OCI-LY1 (cell line): ENCODE measurements at regions not wholly inside any gene's neighbourhood (a gene's known extent, or its start where the extent isn't known, plus 50 kb on each side); places are given as distances from the start of the nearest gene placed in this dataset.

Experiments
- H2AFZ ChIP-seq: fragments of 200-600 bp; sonication (generic), shearing (Covaris generic); 2 replicates; pipeline ENCODE4 v1.6.0; 2014; ENCODE audit warnings: antibody characterized with exemption, mild to moderate bottlenecking, low read length
- H3F3A ChIP-seq: fragments of 200-600 bp; sonication (generic), shearing (Covaris generic); 2 replicates; pipeline ENCODE4 v1.6.0; 2014; ENCODE audit warnings: mild to moderate bottlenecking, antibody characterized with exemption, low read length, moderate library complexity; ENCODE audit not compliant: insufficient read depth
- H3K27ac ChIP-seq: fragments of 200-600 bp; sonication (generic); 2 replicates; pipeline ENCODE4 v1.5.1; 2014; ENCODE audit warnings: low read length, mixed run types, mild to moderate bottlenecking, low read depth; ENCODE audit not compliant: poor library complexity, severe bottlenecking
- H3K27me3 ChIP-seq: fragments of 200-600 bp; sonication (generic); 2 replicates; pipeline ENCODE4 v1.6.0; 2014; ENCODE audit warnings: antibody characterized with exemption, mild to moderate bottlenecking, low read length, moderate library complexity; ENCODE audit not compliant: insufficient read depth
- H3K36me3 ChIP-seq: fragments of 200-600 bp; sonication (generic); 2 replicates; pipeline ENCODE4 v1.6.1; 2014; ENCODE audit warnings: mild to moderate bottlenecking, antibody characterized with exemption, low read length, moderate library complexity, mixed read lengths; ENCODE audit not compliant: insufficient read depth
- H3K4me1 ChIP-seq: fragments of 200-600 bp; sonication (generic); 2 replicates; pipeline ENCODE4 v1.5.1; 2014; ENCODE audit warnings: mild to moderate bottlenecking, low read length, moderate library complexity; ENCODE audit not compliant: insufficient read depth, severe bottlenecking
- H3K4me2 ChIP-seq: fragments of 200-600 bp; sonication (generic), shearing (Covaris generic); 2 replicates; pipeline ENCODE4 v1.6.1; 2014; ENCODE audit warnings: low read length
- H3K4me3 ChIP-seq: fragments of 200-600 bp; sonication (generic); 2 replicates; pipeline ENCODE4 v1.5.1; 2014; ENCODE audit warnings: low read length, low read depth, mild to moderate bottlenecking, mixed read lengths; ENCODE audit not compliant: poor library complexity, severe bottlenecking
- H3K79me2 ChIP-seq: fragments of 200-600 bp; shearing (Covaris generic); 2 replicates; pipeline ENCODE4 v1.6.1; 2016; ENCODE audit warnings: mixed run types, low read length, mixed read lengths; ENCODE audit not compliant: insufficient read depth
- H3K9ac ChIP-seq: fragments of 200-600 bp; sonication (generic), shearing (Covaris generic); 2 replicates; pipeline ENCODE4 v1.6.1; 2014; ENCODE audit warnings: mild to moderate bottlenecking, low read length, mixed read lengths
- H3K9me2 ChIP-seq: fragments of 200-600 bp; sonication (generic), shearing (Covaris generic); 2 replicates; pipeline ENCODE4 v1.6.1; 2014; ENCODE audit warnings: low read depth, mild to moderate bottlenecking, low read length, mixed read lengths
- H3K9me3 ChIP-seq: fragments of 200-600 bp; shearing (Covaris generic); 2 replicates; pipeline ENCODE4 v1.6.1; 2014; ENCODE audit warnings: low read length, mixed read lengths
- H4K20me1 ChIP-seq: fragments of 200-600 bp; sonication (generic), shearing (Covaris generic); 2 replicates; pipeline ENCODE4 v1.6.0; 2016; ENCODE audit warnings: mild to moderate bottlenecking, low read length; ENCODE audit not compliant: insufficient read depth
- EZH2 ChIP-seq: fragments of 200-600 bp; sonication (generic), shearing (Covaris generic); IDR thresholded peaks from 2 replicates; pipeline ENCODE4 v1.8.0; 2017; ENCODE audit warnings: borderline replicate concordance, mixed run types, mild to moderate bottlenecking, antibody characterized with exemption, low read length, moderate library complexity, mixed read lengths
- TF ChIP-seq, protein P1 (sequence below): fragments of 200-600 bp; sonication (generic), shearing (Covaris generic); IDR thresholded peaks from 2 replicates; pipeline ENCODE4 v1.5.1; 2017; ENCODE audit warnings: mild to moderate bottlenecking, antibody characterized with exemption, low read length, moderate library complexity, mixed read lengths

DNA sequence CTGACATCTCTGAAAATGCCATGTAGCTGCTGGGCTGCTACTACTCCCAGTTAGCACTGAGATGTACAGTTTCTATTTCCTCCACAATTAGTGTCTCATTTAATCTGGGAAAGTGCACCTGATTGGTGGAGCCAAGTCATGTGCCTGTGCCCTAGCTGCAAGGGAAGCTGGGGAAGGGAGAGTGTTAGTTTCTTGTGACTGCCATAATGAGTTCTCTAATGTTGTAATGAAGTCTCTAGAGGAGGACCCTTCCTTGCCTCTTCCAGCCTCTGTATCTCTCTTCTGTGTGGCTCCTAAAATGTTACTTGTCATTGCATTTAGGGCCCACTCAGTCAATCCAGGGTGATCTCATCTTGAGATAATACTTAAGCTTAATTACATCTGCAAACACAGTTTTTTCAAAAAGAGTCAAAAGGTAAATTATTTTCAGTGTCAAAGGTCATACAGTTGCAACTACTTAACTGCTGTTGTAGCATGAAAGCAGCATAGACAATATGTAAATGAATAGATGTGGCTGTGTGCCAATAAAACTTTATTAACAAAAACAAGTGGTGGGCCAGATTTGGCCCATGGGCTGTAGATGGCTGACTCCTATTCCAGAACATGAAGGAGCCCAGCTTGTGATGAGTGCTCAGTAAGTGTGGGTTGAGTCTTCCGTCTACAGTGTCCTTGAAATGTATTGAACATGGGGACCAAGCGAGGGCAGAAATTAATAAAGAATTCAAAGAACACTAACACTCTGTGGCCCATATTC, 137.2 kb upstream of the MAP1LC3B2 start:
- no peaks in the 10 kb centered on the region for H4K20me1 ChIP-seq
- no peak overlapping the region for H3K4me3 ChIP-seq
- H3K9me3 ChIP-seq, result peaks cover 4% of the 10 kb centered on the region; the same call in 1 of the 2 replicates
- H3K36me3 ChIP-seq, result no peaks in the 10 kb centered on the region
- TF ChIP-seq, protein P1, sequence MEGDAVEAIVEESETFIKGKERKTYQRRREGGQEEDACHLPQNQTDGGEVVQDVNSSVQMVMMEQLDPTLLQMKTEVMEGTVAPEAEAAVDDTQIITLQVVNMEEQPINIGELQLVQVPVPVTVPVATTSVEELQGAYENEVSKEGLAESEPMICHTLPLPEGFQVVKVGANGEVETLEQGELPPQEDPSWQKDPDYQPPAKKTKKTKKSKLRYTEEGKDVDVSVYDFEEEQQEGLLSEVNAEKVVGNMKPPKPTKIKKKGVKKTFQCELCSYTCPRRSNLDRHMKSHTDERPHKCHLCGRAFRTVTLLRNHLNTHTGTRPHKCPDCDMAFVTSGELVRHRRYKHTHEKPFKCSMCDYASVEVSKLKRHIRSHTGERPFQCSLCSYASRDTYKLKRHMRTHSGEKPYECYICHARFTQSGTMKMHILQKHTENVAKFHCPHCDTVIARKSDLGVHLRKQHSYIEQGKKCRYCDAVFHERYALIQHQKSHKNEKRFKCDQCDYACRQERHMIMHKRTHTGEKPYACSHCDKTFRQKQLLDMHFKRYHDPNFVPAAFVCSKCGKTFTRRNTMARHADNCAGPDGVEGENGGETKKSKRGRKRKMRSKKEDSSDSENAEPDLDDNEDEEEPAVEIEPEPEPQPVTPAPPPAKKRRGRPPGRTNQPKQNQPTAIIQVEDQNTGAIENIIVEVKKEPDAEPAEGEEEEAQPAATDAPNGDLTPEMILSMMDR, result no peak
- TF ChIP-seq EZH2, result no peak
- no peak overlapping the region for H2AFZ ChIP-seq
- no peaks in the 10 kb centered on the region for H3K27me3 ChIP-seq
- H3F3A ChIP-seq, result no peaks in the 10 kb centered on the region
- H3K4me1 ChIP-seq, result no peaks in the 10 kb centered on the region
- H3K79me2 ChIP-seq, result no peaks in the 10 kb centered on the region
- no peak overlapping the region for H3K27ac ChIP-seq
- no peak overlapping the region for H3K4me2 ChIP-seq
- H3K9ac ChIP-seq, result no peak overlapping the region
- H3K9me2 ChIP-seq, result no peaks in the 10 kb centered on the region

DNA sequence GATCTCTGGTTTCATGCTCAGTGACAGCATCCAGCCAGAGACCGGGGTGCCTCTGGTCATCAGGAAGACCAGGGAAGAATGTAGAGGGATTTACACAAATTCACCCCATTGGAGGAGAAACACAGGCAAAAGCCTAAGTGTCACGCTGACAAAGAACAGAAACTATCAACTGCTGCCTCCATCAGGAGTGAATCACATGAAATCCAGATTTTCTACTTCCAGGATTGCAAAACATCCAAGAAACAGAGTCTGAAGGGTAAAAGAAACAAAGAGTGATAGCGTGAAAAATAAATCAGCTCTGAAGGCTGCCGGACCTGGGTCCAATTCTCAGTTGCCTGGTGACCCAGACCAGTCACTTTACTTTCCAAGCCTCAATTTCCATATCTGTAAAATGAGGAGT, 136.1 kb upstream of the MAP1LC3B2 start:
- H3K9me3 ChIP-seq, result peaks cover 4% of the 10 kb centered on the region; the same call in 1 of the 2 replicates
- no peak overlapping the region for H3K4me3 ChIP-seq
- H3K4me2 ChIP-seq, result no peak overlapping the region
- H2AFZ ChIP-seq, result no peak overlapping the region
- H3K4me1 ChIP-seq, result no peaks in the 10 kb centered on the region
- no peaks in the 10 kb centered on the region for H3K27me3 ChIP-seq
- H3F3A ChIP-seq, result no peaks in the 10 kb centered on the region
- no peaks in the 10 kb centered on the region for H4K20me1 ChIP-seq
- H3K9ac ChIP-seq, result no peak overlapping the region
- no peaks in the 10 kb centered on the region for H3K79me2 ChIP-seq
- H3K36me3 ChIP-seq, result no peaks in the 10 kb centered on the region
- H3K27ac ChIP-seq, result no peak overlapping the region
- no peaks in the 10 kb centered on the region for H3K9me2 ChIP-seq
- TF ChIP-seq, protein P1, result no peak
- TF ChIP-seq EZH2, result no peak

DNA sequence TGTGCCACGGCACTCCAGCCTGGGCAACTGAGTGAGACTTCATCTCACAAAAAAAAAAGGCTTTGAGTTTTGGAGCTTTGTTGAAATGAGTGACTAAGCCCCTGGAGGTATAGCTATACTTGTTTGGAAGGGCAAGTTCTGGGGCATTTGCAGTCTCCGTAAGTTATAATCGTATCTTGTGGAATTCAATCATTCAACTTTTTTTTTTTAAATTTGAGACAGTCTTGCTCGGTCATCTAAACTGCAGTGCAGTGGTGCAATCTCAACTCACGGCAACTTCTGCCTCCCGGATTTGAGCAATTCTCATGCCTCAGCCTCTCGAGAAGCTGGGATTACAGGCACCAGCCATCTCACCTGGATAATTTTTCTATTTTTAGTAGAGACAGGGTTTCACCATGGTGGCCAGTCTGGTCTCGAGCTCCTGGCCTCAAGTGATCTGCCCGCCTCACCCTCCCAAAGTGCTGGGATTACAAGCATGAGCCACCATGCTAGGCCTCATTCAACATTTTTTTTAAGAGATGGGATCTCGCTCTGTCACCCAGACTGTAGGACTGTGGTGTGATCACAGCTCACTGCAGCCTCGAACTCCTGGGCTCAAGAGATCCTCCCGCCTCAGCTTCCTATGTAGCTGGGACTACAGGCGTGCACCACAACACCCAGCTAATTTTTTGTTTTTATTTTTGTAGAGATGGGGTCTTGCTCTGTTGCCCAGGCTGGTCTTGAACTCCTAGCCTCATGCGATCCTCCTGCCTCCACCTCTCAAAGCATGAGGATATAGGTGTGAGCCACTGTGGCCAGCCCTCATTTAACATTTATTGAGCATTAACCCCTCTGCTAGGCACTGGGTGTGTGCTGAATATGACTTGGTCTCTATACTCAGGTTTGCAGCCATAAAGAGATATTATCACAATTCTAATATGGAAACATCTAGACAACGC, 133.7 kb upstream of the MAP1LC3B2 start:
- no peak overlapping the region for H2AFZ ChIP-seq
- no peaks in the 10 kb centered on the region for H3K9me2 ChIP-seq
- no peaks in the 10 kb centered on the region for H3K36me3 ChIP-seq
- H3K4me3 ChIP-seq, result no peak overlapping the region
- H4K20me1 ChIP-seq, result no peaks in the 10 kb centered on the region
- no peak overlapping the region for H3K4me2 ChIP-seq
- no peaks in the 10 kb centered on the region for H3K27me3 ChIP-seq
- TF ChIP-seq EZH2, result no peak
- TF ChIP-seq, protein P1, result no peak
- peaks cover 4% of the 10 kb centered on the region; the same call in 1 of the 2 replicates for H3K9me3 ChIP-seq
- H3K27ac ChIP-seq, result no peak overlapping the region
- no peak overlapping the region for H3K9ac ChIP-seq
- no peaks in the 10 kb centered on the region for H3F3A ChIP-seq
- H3K4me1 ChIP-seq, result no peaks in the 10 kb centered on the region
- H3K79me2 ChIP-seq, result no peaks in the 10 kb centered on the region
